ENCODE measurements at regions not wholly inside any gene's neighbourhood (a gene's known extent, or its start where the extent isn't known, plus 50 kb on each side); places are given as distances from the start of the nearest gene placed in this dataset.
A peak's percentile ranks its signal among the peaks of the same experiment; 100 is the strongest.
"Not testable (repeated sequence)": the region's sequence is repeated elsewhere in the genome, so short reads cannot be mapped to it uniquely, and the experiment has no call there.

DNA sequence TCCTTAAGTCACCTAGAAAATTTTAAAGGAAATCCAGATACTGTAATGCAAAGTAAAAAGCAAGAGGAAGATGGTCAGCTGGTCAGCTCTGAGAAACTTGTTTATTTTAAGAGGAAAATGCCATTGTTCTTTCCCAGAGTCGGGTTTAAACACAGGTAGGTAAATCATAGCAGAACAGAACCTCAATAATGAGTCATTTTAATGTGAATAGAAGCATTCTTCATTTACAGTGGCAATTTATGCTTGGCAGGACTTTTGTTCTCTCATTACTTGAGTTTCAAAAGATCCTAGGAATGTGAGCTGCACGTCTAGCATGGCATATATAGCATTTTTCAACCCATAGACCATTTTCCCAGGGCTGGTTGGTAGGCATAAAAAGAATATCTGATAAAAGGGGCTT, 132.3 kb downstream of the LIG4 start:
- Mint-ChIP-seq H3K4me1 (ENCODE audit: low read depth, unreplicated experiment) (peaks cover 2% of the 10 kb centered on the region), H3K36me3 (ENCODE audit: low read depth, unreplicated experiment) (no peaks in the 10 kb centered on the region), H3K9me3 (ENCODE audit: unreplicated experiment) (peaks cover 2% of the 10 kb centered on the region), H3K27ac (ENCODE audit: unreplicated experiment) (no peak overlapping the region), H3K4me3 (ENCODE audit: unreplicated experiment) (no peak overlapping the region), H3K27me3 (ENCODE audit: low read depth, unreplicated experiment) (no peaks in the 10 kb centered on the region)
- no peaks in the 10 kb centered on the region for H3K27me3 ChIP-seq (ENCODE audit: insufficient read depth, low read length)
- no peaks in the 10 kb centered on the region for H3K79me2 ChIP-seq (ENCODE audit: insufficient read depth, low read length)
- H3K4me1 ChIP-seq (ENCODE audit: insufficient read depth, low read length): no peaks in the 10 kb centered on the region
- H4K20me1 ChIP-seq (ENCODE audit: insufficient read depth, low read length): no peaks in the 10 kb centered on the region
- TF ChIP-seq EZH2 (IDR thresholded peaks at IDR 0.05; ENCODE audit: insufficient read depth, low read length): no peak
- TF ChIP-seq, protein P1, sequence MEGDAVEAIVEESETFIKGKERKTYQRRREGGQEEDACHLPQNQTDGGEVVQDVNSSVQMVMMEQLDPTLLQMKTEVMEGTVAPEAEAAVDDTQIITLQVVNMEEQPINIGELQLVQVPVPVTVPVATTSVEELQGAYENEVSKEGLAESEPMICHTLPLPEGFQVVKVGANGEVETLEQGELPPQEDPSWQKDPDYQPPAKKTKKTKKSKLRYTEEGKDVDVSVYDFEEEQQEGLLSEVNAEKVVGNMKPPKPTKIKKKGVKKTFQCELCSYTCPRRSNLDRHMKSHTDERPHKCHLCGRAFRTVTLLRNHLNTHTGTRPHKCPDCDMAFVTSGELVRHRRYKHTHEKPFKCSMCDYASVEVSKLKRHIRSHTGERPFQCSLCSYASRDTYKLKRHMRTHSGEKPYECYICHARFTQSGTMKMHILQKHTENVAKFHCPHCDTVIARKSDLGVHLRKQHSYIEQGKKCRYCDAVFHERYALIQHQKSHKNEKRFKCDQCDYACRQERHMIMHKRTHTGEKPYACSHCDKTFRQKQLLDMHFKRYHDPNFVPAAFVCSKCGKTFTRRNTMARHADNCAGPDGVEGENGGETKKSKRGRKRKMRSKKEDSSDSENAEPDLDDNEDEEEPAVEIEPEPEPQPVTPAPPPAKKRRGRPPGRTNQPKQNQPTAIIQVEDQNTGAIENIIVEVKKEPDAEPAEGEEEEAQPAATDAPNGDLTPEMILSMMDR (IDR thresholded peaks at IDR 0.05; ENCODE audit: insufficient read depth, low read depth, low read length): no peak
- no peaks in the 10 kb centered on the region for H3K9me3 ChIP-seq (ENCODE audit: insufficient read depth, low read depth, low read length)
- no peak for FAIRE-seq
- peak overlapping the region; percentile 8 for H3K4me2 ChIP-seq (ENCODE audit: low read length)
- H3K27ac ChIP-seq (ENCODE audit: low read depth, low read length): no peak overlapping the region
- H3K36me3 ChIP-seq (ENCODE audit: insufficient read depth, low read length): no peaks in the 10 kb centered on the region
- H2AFZ ChIP-seq (ENCODE audit: low read depth, low read length): no peak overlapping the region
- H3K9ac ChIP-seq (ENCODE audit: low read length): no peak overlapping the region
- peak; percentile 47 for DNase-seq (ENCODE audit: low read depth)
- no peak overlapping the region for H3K4me3 ChIP-seq (ENCODE audit: insufficient read depth, low read depth, low read length)

DNA sequence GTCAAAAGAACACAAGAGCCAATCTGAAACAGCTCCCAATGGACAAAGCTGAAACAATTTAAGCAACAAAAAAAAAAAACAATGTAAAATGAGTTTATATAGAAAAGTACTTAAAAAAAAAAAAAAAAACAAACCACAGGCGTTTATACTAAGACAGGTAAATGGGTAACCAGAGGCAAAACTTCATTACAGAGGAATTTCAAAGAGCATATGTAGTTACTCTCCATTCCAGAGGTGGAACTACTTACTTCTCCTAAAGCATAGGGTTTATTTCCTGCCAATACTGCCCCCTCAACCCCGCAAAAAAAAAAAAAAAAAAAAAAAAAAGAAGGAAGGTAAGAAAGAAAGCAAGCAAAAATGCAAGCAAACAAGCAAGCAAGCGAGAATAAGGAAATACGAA, 132.9 kb downstream of the LIG4 start:
- no peak for TF ChIP-seq EZH2 (IDR thresholded peaks at IDR 0.05; ENCODE audit: insufficient read depth, low read length)
- TF ChIP-seq, protein P1 (IDR thresholded peaks at IDR 0.05; ENCODE audit: insufficient read depth, low read depth, low read length): no peak
- Mint-ChIP-seq H3K9me3 (ENCODE audit: unreplicated experiment) (peaks cover 2% of the 10 kb centered on the region), H3K4me3 (ENCODE audit: unreplicated experiment) (no peak overlapping the region), H3K4me1 (ENCODE audit: low read depth, unreplicated experiment) (peaks cover 2% of the 10 kb centered on the region), H3K27ac (ENCODE audit: unreplicated experiment) (no peak overlapping the region), H3K36me3 (ENCODE audit: low read depth, unreplicated experiment) (no peaks in the 10 kb centered on the region), H3K27me3 (ENCODE audit: low read depth, unreplicated experiment) (no peaks in the 10 kb centered on the region)
- no peak overlapping the region for H3K9ac ChIP-seq (ENCODE audit: low read length)
- no peaks in the 10 kb centered on the region for H3K79me2 ChIP-seq (ENCODE audit: insufficient read depth, low read length)
- no peaks in the 10 kb centered on the region for H3K36me3 ChIP-seq (ENCODE audit: insufficient read depth, low read length)
- no peaks in the 10 kb centered on the region for H4K20me1 ChIP-seq (ENCODE audit: insufficient read depth, low read length)
- no peak for FAIRE-seq
- no peak overlapping the region for H2AFZ ChIP-seq (ENCODE audit: low read depth, low read length)
- no peak overlapping the region for H3K4me2 ChIP-seq (ENCODE audit: low read length)
- no peak for DNase-seq (ENCODE audit: low read depth)
- H3K4me1 ChIP-seq (ENCODE audit: insufficient read depth, low read length): no peaks in the 10 kb centered on the region
- H3K4me3 ChIP-seq (ENCODE audit: insufficient read depth, low read depth, low read length): no peak overlapping the region
- no peak overlapping the region for H3K27ac ChIP-seq (ENCODE audit: low read depth, low read length)
- no peaks in the 10 kb centered on the region for H3K27me3 ChIP-seq (ENCODE audit: insufficient read depth, low read length)
- H3K9me3 ChIP-seq (ENCODE audit: insufficient read depth, low read depth, low read length): no peaks in the 10 kb centered on the region

DNA sequence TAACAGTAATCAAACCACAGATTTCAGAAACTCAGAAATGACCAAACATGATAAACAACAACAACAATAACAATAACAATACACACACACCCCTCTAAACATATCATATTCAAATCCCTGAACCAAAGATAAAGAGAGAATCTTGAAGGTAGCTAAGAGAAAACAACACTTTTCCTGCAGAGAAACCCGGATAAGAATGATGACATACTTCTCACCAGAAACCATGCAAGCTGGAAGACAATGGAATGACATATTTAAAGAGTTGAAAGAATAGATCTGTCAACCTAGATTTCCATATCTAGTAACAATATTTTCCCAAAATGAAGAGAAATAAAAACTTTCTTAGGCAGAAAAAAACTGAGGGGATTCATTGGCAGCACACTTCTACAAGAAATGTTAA, 138.1 kb downstream of the LIG4 start:
- no peak overlapping the region for H2AFZ ChIP-seq (ENCODE audit: low read depth, low read length)
- H3K79me2 ChIP-seq (ENCODE audit: insufficient read depth, low read length): no peaks in the 10 kb centered on the region
- Mint-ChIP-seq H3K9me3 (ENCODE audit: unreplicated experiment) (peaks cover 10% of the 10 kb centered on the region), H3K27me3 (ENCODE audit: low read depth, unreplicated experiment) (no peaks in the 10 kb centered on the region), H3K4me1 (ENCODE audit: low read depth, unreplicated experiment) (no peaks in the 10 kb centered on the region), H3K4me3 (ENCODE audit: unreplicated experiment) (no peak overlapping the region), H3K36me3 (ENCODE audit: low read depth, unreplicated experiment) (no peaks in the 10 kb centered on the region), H3K27ac (ENCODE audit: unreplicated experiment) (no peak overlapping the region)
- no peak overlapping the region for H3K4me3 ChIP-seq (ENCODE audit: insufficient read depth, low read depth, low read length)
- no peaks in the 10 kb centered on the region for H3K27me3 ChIP-seq (ENCODE audit: insufficient read depth, low read length)
- H3K27ac ChIP-seq (ENCODE audit: low read depth, low read length): no peak overlapping the region
- no peak overlapping the region for H3K9ac ChIP-seq (ENCODE audit: low read length)
- no peak overlapping the region for H3K4me2 ChIP-seq (ENCODE audit: low read length)
- H3K36me3 ChIP-seq (ENCODE audit: insufficient read depth, low read length): no peaks in the 10 kb centered on the region
- H3K9me3 ChIP-seq (ENCODE audit: insufficient read depth, low read depth, low read length): no peaks in the 10 kb centered on the region
- no peaks in the 10 kb centered on the region for H4K20me1 ChIP-seq (ENCODE audit: insufficient read depth, low read length)
- FAIRE-seq (no peak), DNase-seq (ENCODE audit: low read depth) (no peak)
- TF ChIP-seq, protein P1 (IDR thresholded peaks at IDR 0.05; ENCODE audit: insufficient read depth, low read depth, low read length): no peak
- TF ChIP-seq EZH2 (IDR thresholded peaks at IDR 0.05; ENCODE audit: insufficient read depth, low read length): no peak
- H3K4me1 ChIP-seq (ENCODE audit: insufficient read depth, low read length): no peaks in the 10 kb centered on the region

DNA sequence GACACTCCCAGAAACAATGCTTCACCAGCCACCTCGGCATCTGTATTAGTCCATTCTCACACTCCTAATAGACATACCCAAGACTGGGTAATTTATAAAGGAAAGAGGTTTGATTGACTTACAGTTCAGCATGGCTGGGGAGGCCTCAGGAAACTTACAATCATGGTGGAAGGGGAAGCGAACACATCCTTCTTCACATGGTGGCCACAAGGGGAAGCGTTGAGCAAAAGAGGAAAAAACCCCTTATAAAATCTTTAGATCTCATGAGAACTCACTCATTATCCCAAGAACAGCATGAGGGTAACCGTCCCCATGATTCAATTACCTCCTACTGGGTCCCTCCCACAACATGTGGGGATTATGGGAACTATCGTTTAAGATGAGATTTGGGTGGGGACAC, 140.9 kb downstream of the LIG4 start:
- not testable (repeated sequence) for H3K4me1 ChIP-seq (ENCODE audit: insufficient read depth, low read length); H3K27ac ChIP-seq (ENCODE audit: low read depth, low read length); H2AFZ ChIP-seq (ENCODE audit: low read depth, low read length); H3K4me3 Mint-ChIP-seq (ENCODE audit: unreplicated experiment); H3K36me3 ChIP-seq (ENCODE audit: insufficient read depth, low read length); H3K9me3 ChIP-seq (ENCODE audit: insufficient read depth, low read depth, low read length); H3K36me3 Mint-ChIP-seq (ENCODE audit: low read depth, unreplicated experiment); H3K27me3 ChIP-seq (ENCODE audit: insufficient read depth, low read length); FAIRE-seq; H3K27me3 Mint-ChIP-seq (ENCODE audit: low read depth, unreplicated experiment); H3K27ac Mint-ChIP-seq (ENCODE audit: unreplicated experiment); H3K4me1 Mint-ChIP-seq (ENCODE audit: low read depth, unreplicated experiment); DNase-seq (ENCODE audit: low read depth); H3K4me3 ChIP-seq (ENCODE audit: insufficient read depth, low read depth, low read length); H3K79me2 ChIP-seq (ENCODE audit: insufficient read depth, low read length); H3K4me2 ChIP-seq (ENCODE audit: low read length); H4K20me1 ChIP-seq (ENCODE audit: insufficient read depth, low read length); H3K9ac ChIP-seq (ENCODE audit: low read length)
- H3K9me3 Mint-ChIP-seq (ENCODE audit: unreplicated experiment): peaks cover 14% of the 10 kb centered on the region

Measured in astrocyte (in vitro differentiated cells and primary cell).